Adipocyte (in vitro differentiated cells): ENCODE measurements at regions not wholly inside any gene's neighbourhood (a gene's known extent, or its start where the extent isn't known, plus 50 kb on each side); places are given as distances from the start of the nearest gene placed in this dataset.
"Not testable (repeated sequence)": the region's sequence is repeated elsewhere in the genome, so short reads cannot be mapped to it uniquely, and the experiment has no call there.

Experiments used
- DNase-seq: peaks from one replicate; pipeline ENCODE4 v3.0.0-alpha.2; 2015; ENCODE audit warnings: low read depth
- H3K27me3 ChIP-seq: replicated peaks from 2 replicates; pipeline ENCODE4 v1.7.0; 2013; ENCODE audit warnings: mild to moderate bottlenecking, low read length, moderate library complexity; ENCODE audit not compliant: control insufficient read depth, insufficient read depth
- H3K36me3 ChIP-seq: 2 replicates; pipeline ENCODE4 v1.7.0; 2013; ENCODE audit warnings: low read length, mild to moderate bottlenecking, moderate library complexity; ENCODE audit not compliant: control insufficient read depth, insufficient read depth, severe bottlenecking
- H3K4me1 ChIP-seq: 2 replicates; pipeline ENCODE4 v1.7.0; 2013; ENCODE audit warnings: mild to moderate bottlenecking, low read length, moderate library complexity; ENCODE audit not compliant: control insufficient read depth, insufficient read depth
- H3K4me3 ChIP-seq: 2 replicates; pipeline ENCODE4 v1.7.0; 2013; ENCODE audit warnings: mild to moderate bottlenecking, low read length, moderate library complexity
- H3K9ac ChIP-seq: 2 replicates; pipeline ENCODE4 v1.7.0; 2013; ENCODE audit warnings: mild to moderate bottlenecking, low read length, moderate library complexity
- H3K9me3 ChIP-seq: 2 replicates; pipeline ENCODE4 v1.7.0; 2013; ENCODE audit warnings: mild to moderate bottlenecking, low read length, moderate library complexity; ENCODE audit not compliant: control insufficient read depth

- no peak overlapping the region for H3K4me3 ChIP-seq
- H3K27me3 ChIP-seq, result no peaks in the 10 kb centered on the region
- H3K9ac ChIP-seq, result no peak overlapping the region
- DNase-seq, result no peak
- H3K9me3 ChIP-seq, result peaks cover 2% of the 10 kb centered on the region
- H3K4me1 ChIP-seq, result no peaks in the 10 kb centered on the region
- no peaks in the 10 kb centered on the region for H3K36me3 ChIP-seq
Measured at GRCh38 chr9:118652912-118653311, 716.3 kb downstream of the BRINP1 start.

GRCh38 chr9:118659011-118659410 lies 710.2 kb downstream of the BRINP1 start:
- Histone ChIP-seq H3K36me3 (no peaks in the 10 kb centered on the region), H3K9me3 (peaks cover 2% of the 10 kb centered on the region), H3K4me3 (no peak overlapping the region), H3K4me1 (no peaks in the 10 kb centered on the region), H3K27me3 (no peaks in the 10 kb centered on the region), H3K9ac (no peak overlapping the region)
- no peak for DNase-seq

- no peaks in the 10 kb centered on the region for H3K27me3 ChIP-seq
- no peak for DNase-seq
- H3K36me3 ChIP-seq, result no peaks in the 10 kb centered on the region
- H3K4me3 ChIP-seq, result no peak overlapping the region
- no peaks in the 10 kb centered on the region for H3K9me3 ChIP-seq
- H3K4me1 ChIP-seq, result no peaks in the 10 kb centered on the region
- H3K9ac ChIP-seq, result no peak overlapping the region
Measured at GRCh38 chr9:118665226-118665919, 703.9 kb downstream of the BRINP1 start.

- Histone ChIP-seq H3K9me3 (no peaks in the 10 kb centered on the region), H3K27me3 (no peaks in the 10 kb centered on the region), H3K36me3 (no peaks in the 10 kb centered on the region), H3K4me1 (no peaks in the 10 kb centered on the region), H3K9ac (no peak overlapping the region), H3K4me3 (no peak overlapping the region)
- no peak for DNase-seq
Measured at GRCh38 chr9:118670011-118670953, 699.0 kb downstream of the BRINP1 start.

- H3K9me3 ChIP-seq, result no peaks in the 10 kb centered on the region
Measured at GRCh38 chr9:118674942-118675341, 694.3 kb downstream of the BRINP1 start.

GRCh38 chr9:118677936-118678653 lies 691.1 kb downstream of the BRINP1 start:
- H3K9me3 ChIP-seq, H3K4me3 ChIP-seq, H3K27me3 ChIP-seq, H3K9ac ChIP-seq, DNase-seq, H3K36me3 ChIP-seq, H3K4me1 ChIP-seq: not testable (repeated sequence)

More at GRCh38 chr9:118674942-118675341, 694.3 kb downstream of the BRINP1 start:
- no peaks in the 10 kb centered on the region for H3K27me3 ChIP-seq
- DNase-seq, result no peak
- H3K4me3 ChIP-seq, result no peak overlapping the region
- H3K4me1 ChIP-seq, result no peaks in the 10 kb centered on the region
- no peaks in the 10 kb centered on the region for H3K36me3 ChIP-seq
- H3K9ac ChIP-seq, result no peak overlapping the region

- Histone ChIP-seq H3K9ac (no peak overlapping the region), H3K9me3 (no peaks in the 10 kb centered on the region), H3K4me1 (no peaks in the 10 kb centered on the region), H3K4me3 (no peak overlapping the region), H3K27me3 (no peaks in the 10 kb centered on the region), H3K36me3 (no peaks in the 10 kb centered on the region)
- DNase-seq, result no peak
Measured at GRCh38 chr9:118686959-118687358, 682.3 kb downstream of the BRINP1 start.

- DNase-seq, result no peak
- no peak overlapping the region for H3K9ac ChIP-seq
Measured at GRCh38 chr9:118689280-118689679, 680.0 kb downstream of the BRINP1 start.

GRCh38 chr9:118692613-118693012 lies 676.6 kb downstream of the BRINP1 start:
- H3K4me1 ChIP-seq, result no peaks in the 10 kb centered on the region
- H3K27me3 ChIP-seq, result no peaks in the 10 kb centered on the region

More at GRCh38 chr9:118689280-118689679, 680.0 kb downstream of the BRINP1 start:
- H3K27me3 ChIP-seq, result no peaks in the 10 kb centered on the region
- no peaks in the 10 kb centered on the region for H3K4me1 ChIP-seq
- no peak overlapping the region for H3K4me3 ChIP-seq
- no peaks in the 10 kb centered on the region for H3K36me3 ChIP-seq
- H3K9me3 ChIP-seq, result no peaks in the 10 kb centered on the region

GRCh38 chr9:118693645-118694044 lies 675.6 kb downstream of the BRINP1 start:
- no peaks in the 10 kb centered on the region for H3K9me3 ChIP-seq
- no peaks in the 10 kb centered on the region for H3K4me1 ChIP-seq
- peak; percentile 2 for DNase-seq
- no peak overlapping the region for H3K4me3 ChIP-seq
- no peaks in the 10 kb centered on the region for H3K27me3 ChIP-seq
- no peak overlapping the region for H3K9ac ChIP-seq
- H3K36me3 ChIP-seq, result no peaks in the 10 kb centered on the region

More at GRCh38 chr9:118692613-118693012, 676.6 kb downstream of the BRINP1 start:
- H3K9ac ChIP-seq, result no peak overlapping the region
- no peak for DNase-seq
- no peaks in the 10 kb centered on the region for H3K9me3 ChIP-seq
- no peak overlapping the region for H3K4me3 ChIP-seq
- H3K36me3 ChIP-seq, result no peaks in the 10 kb centered on the region

GRCh38 chr9:118695249-118695648 lies 674.0 kb downstream of the BRINP1 start:
- not testable (repeated sequence) for H3K9ac ChIP-seq, H3K4me1 ChIP-seq, DNase-seq, H3K4me3 ChIP-seq, H3K9me3 ChIP-seq, H3K36me3 ChIP-seq, H3K27me3 ChIP-seq
